NCI-H446 (cell line): ENCODE measurements at regions not wholly inside any gene's neighbourhood (a gene's known extent, or its start where the extent isn't known, plus 50 kb on each side); places are given as distances from the start of the nearest gene placed in this dataset.
"Not testable (repeated sequence)": the region's sequence is repeated elsewhere in the genome, so short reads cannot be mapped to it uniquely, and the experiment has no call there.

ENCODE experiments used
- DNase-seq, 2 experiments: peaks; one replicate each; lab custom pipeline; 2025; lab: John Stamatoyannopoulos, UW

- no peak for DNase-seq
Observed at GRCh38 chr12:131213896-131214442, 260.3 kb downstream of the ADGRD1 start.

GRCh38 chr12:131214936-131215335 is 261.2 kb downstream of the ADGRD1 start:
- not testable (repeated sequence) for DNase-seq

GRCh38 chr12:131216587-131216986 is 262.9 kb downstream of the ADGRD1 start:
- not testable (repeated sequence) for DNase-seq

- DNase-seq: no peak
Observed at GRCh38 chr12:131217024-131217586, 263.4 kb downstream of the ADGRD1 start.

GRCh38 chr12:131218026-131218922 is 264.6 kb downstream of the ADGRD1 start:
- DNase-seq: no peak

- no peak for DNase-seq
Observed at GRCh38 chr12:131218923-131219669, 265.4 kb downstream of the ADGRD1 start.

GRCh38 chr12:131219670-131220330 is 266.1 kb downstream of the ADGRD1 start:
- no peak for DNase-seq

GRCh38 chr12:131220331-131220685 is 266.6 kb downstream of the ADGRD1 start:
- DNase-seq: no peak

GRCh38 chr12:131221061-131221956 is 267.6 kb downstream of the ADGRD1 start:
- no peak for DNase-seq

GRCh38 chr12:131221957-131222328 is 268.2 kb downstream of the ADGRD1 start:
- DNase-seq: no peak

- no peak for DNase-seq
Observed at GRCh38 chr12:131222329-131223139, 268.8 kb downstream of the ADGRD1 start.

GRCh38 chr12:131223171-131223761 is 269.6 kb downstream of the ADGRD1 start:
- DNase-seq: no peak

GRCh38 chr12:131223791-131224225 is 270.1 kb downstream of the ADGRD1 start:
- DNase-seq: no peak

GRCh38 chr12:131224226-131225065 is 270.7 kb downstream of the ADGRD1 start:
- DNase-seq: not testable (repeated sequence)

GRCh38 chr12:131225066-131225380 is 271.3 kb downstream of the ADGRD1 start:
- DNase-seq: not testable (repeated sequence)

- DNase-seq: no peak
Observed at GRCh38 chr12:131226345-131227265, 272.9 kb downstream of the ADGRD1 start.

- DNase-seq: not testable (repeated sequence)
Observed at GRCh38 chr12:131227641-131228040, 273.9 kb downstream of the ADGRD1 start.

GRCh38 chr12:131229079-131229425 is 275.3 kb downstream of the ADGRD1 start:
- DNase-seq: not testable (repeated sequence)
